ENCODE measurements at regions not wholly inside any gene's neighbourhood (a gene's known extent, or its start where the extent isn't known, plus 50 kb on each side); places are given as distances from the start of the nearest gene placed in this dataset.
A peak's percentile ranks its signal among the peaks of the same experiment; 100 is the strongest.

GRCh38 chr7:67940400-67940799 is 943.8 kb downstream of the TYW1 start:
- DNase-seq (ENCODE audit: low read depth, low spot score) = no peak
- H3K27ac ChIP-seq = no peak overlapping the region
- no peak for TF ChIP-seq FOXP2 (optimal IDR thresholded peaks at IDR 0.05; ENCODE audit: control extremely low read depth, extremely low read length, insufficient read depth)
- no peak for TF ChIP-seq POLR2AphosphoS5 (IDR thresholded peaks at IDR 0.05; ENCODE audit: borderline replicate concordance, low read depth, low read length)
- H3K9ac ChIP-seq (ENCODE audit: insufficient read length) = no peak overlapping the region
- H3K36me3 ChIP-seq (ENCODE audit: insufficient read depth, low read length) = no peaks in the 10 kb centered on the region
- no peak overlapping the region for H3K4me3 ChIP-seq
- H3K9me3 ChIP-seq (ENCODE audit: low read depth, low read length) = no peaks in the 10 kb centered on the region

GRCh38 chr7:67947191-67947590 is 950.6 kb downstream of the TYW1 start:
- H3K9me3 ChIP-seq (ENCODE audit: low read depth, low read length) = no peaks in the 10 kb centered on the region
- H3K36me3 ChIP-seq (ENCODE audit: insufficient read depth, low read length) = no peaks in the 10 kb centered on the region
- H3K9ac ChIP-seq (ENCODE audit: insufficient read length) = no peak overlapping the region
- no peak for TF ChIP-seq EZH2 (IDR thresholded peaks at IDR 0.05)
- TF ChIP-seq POLR2AphosphoS5 (IDR thresholded peaks at IDR 0.05; ENCODE audit: borderline replicate concordance, low read depth, low read length) = no peak
- TF ChIP-seq FOXP2 (optimal IDR thresholded peaks at IDR 0.05; ENCODE audit: control extremely low read depth, extremely low read length, insufficient read depth) = no peak
- no peak for DNase-seq (ENCODE audit: low read depth, low spot score)
- H3K27ac ChIP-seq = no peak overlapping the region
- no peak overlapping the region for H3K4me3 ChIP-seq

- no peak for DNase-seq (ENCODE audit: low read depth, low spot score)
- H3K27ac ChIP-seq = no peak overlapping the region
- no peaks in the 10 kb centered on the region for H3K9me3 ChIP-seq (ENCODE audit: low read depth, low read length)
- H3K4me3 ChIP-seq = no peak overlapping the region
- H3K9ac ChIP-seq (ENCODE audit: insufficient read length) = no peak overlapping the region
- no peak for TF ChIP-seq EZH2 (IDR thresholded peaks at IDR 0.05)
- no peaks in the 10 kb centered on the region for H3K36me3 ChIP-seq (ENCODE audit: insufficient read depth, low read length)
Measured at GRCh38 chr7:67947646-67948045, 951.0 kb downstream of the TYW1 start.

GRCh38 chr7:67950321-67951083 is 953.9 kb downstream of the TYW1 start:
- DNase-seq (ENCODE audit: low read depth, low spot score) = peak; percentile 20
- Histone ChIP-seq H3K27ac (no peak overlapping the region; the same call in 1 of the 2 replicates), H3K36me3 (ENCODE audit: insufficient read depth, low read length) (no peaks in the 10 kb centered on the region), H3K9me3 (ENCODE audit: low read depth, low read length) (no peaks in the 10 kb centered on the region), H3K9ac (ENCODE audit: insufficient read length) (no peak overlapping the region), H3K4me3 (peak overlapping the region; percentile 10; the same call in 1 of the 2 replicates)
- TF ChIP-seq POLR2AphosphoS5 (IDR thresholded peaks at IDR 0.05; ENCODE audit: borderline replicate concordance, low read depth, low read length) (no peak), FOXP2 (optimal IDR thresholded peaks at IDR 0.05; ENCODE audit: control extremely low read depth, extremely low read length, insufficient read depth) (no peak), EZH2 (IDR thresholded peaks at IDR 0.05) (no peak)

- DNase-seq (ENCODE audit: low read depth, low spot score) = no peak
- H3K36me3 ChIP-seq (ENCODE audit: insufficient read depth, low read length) = no peaks in the 10 kb centered on the region
- no peaks in the 10 kb centered on the region for H3K9me3 ChIP-seq (ENCODE audit: low read depth, low read length)
- no peak overlapping the region for H3K4me3 ChIP-seq
- no peak overlapping the region for H3K9ac ChIP-seq (ENCODE audit: insufficient read length)
- no peak for TF ChIP-seq POLR2AphosphoS5 (IDR thresholded peaks at IDR 0.05; ENCODE audit: borderline replicate concordance, low read depth, low read length)
- no peak for TF ChIP-seq EZH2 (IDR thresholded peaks at IDR 0.05)
- no peak for TF ChIP-seq FOXP2 (optimal IDR thresholded peaks at IDR 0.05; ENCODE audit: control extremely low read depth, extremely low read length, insufficient read depth)
- no peak overlapping the region for H3K27ac ChIP-seq
Measured at GRCh38 chr7:67955061-67955460, 958.4 kb downstream of the TYW1 start.

- no peak overlapping the region for H3K4me3 ChIP-seq
- no peak for DNase-seq (ENCODE audit: low read depth, low spot score)
- H3K9ac ChIP-seq (ENCODE audit: insufficient read length) = no peak overlapping the region
- TF ChIP-seq EZH2 (IDR thresholded peaks at IDR 0.05) (no peak), FOXP2 (optimal IDR thresholded peaks at IDR 0.05; ENCODE audit: control extremely low read depth, extremely low read length, insufficient read depth) (no peak), POLR2AphosphoS5 (IDR thresholded peaks at IDR 0.05; ENCODE audit: borderline replicate concordance, low read depth, low read length) (no peak)
- no peaks in the 10 kb centered on the region for H3K36me3 ChIP-seq (ENCODE audit: insufficient read depth, low read length)
- no peak overlapping the region for H3K27ac ChIP-seq
- no peaks in the 10 kb centered on the region for H3K9me3 ChIP-seq (ENCODE audit: low read depth, low read length)
Measured at GRCh38 chr7:67962863-67963262, 966.2 kb downstream of the TYW1 start.

- Histone ChIP-seq H3K9ac (ENCODE audit: insufficient read length) (no peak overlapping the region), H3K9me3 (ENCODE audit: low read depth, low read length) (no peaks in the 10 kb centered on the region), H3K36me3 (ENCODE audit: insufficient read depth, low read length) (no peaks in the 10 kb centered on the region), H3K27ac (no peak overlapping the region), H3K4me3 (no peak overlapping the region)
- no peak for DNase-seq (ENCODE audit: low read depth, low spot score)
- no peak for TF ChIP-seq POLR2AphosphoS5 (IDR thresholded peaks at IDR 0.05; ENCODE audit: borderline replicate concordance, low read depth, low read length)
- TF ChIP-seq FOXP2 (optimal IDR thresholded peaks at IDR 0.05; ENCODE audit: control extremely low read depth, extremely low read length, insufficient read depth) = no peak
- TF ChIP-seq EZH2 (IDR thresholded peaks at IDR 0.05) = no peak
Measured at GRCh38 chr7:67976490-67976889, 979.9 kb downstream of the TYW1 start.

- no peak overlapping the region for H3K4me3 ChIP-seq
- no peaks in the 10 kb centered on the region for H3K9me3 ChIP-seq (ENCODE audit: low read depth, low read length)
- H3K9ac ChIP-seq (ENCODE audit: insufficient read length) = no peak overlapping the region
- H3K27ac ChIP-seq = no peak overlapping the region
- H3K36me3 ChIP-seq (ENCODE audit: insufficient read depth, low read length) = no peaks in the 10 kb centered on the region
- no peak for DNase-seq (ENCODE audit: low read depth, low spot score)
- TF ChIP-seq FOXP2 (optimal IDR thresholded peaks at IDR 0.05; ENCODE audit: control extremely low read depth, extremely low read length, insufficient read depth) (no peak), EZH2 (IDR thresholded peaks at IDR 0.05) (no peak), POLR2AphosphoS5 (IDR thresholded peaks at IDR 0.05; ENCODE audit: borderline replicate concordance, low read depth, low read length) (no peak)
Measured at GRCh38 chr7:67983486-67983885, 986.9 kb downstream of the TYW1 start.

GRCh38 chr7:67984326-67984725 is 987.7 kb downstream of the TYW1 start:
- Histone ChIP-seq H3K9ac (ENCODE audit: insufficient read length) (no peak overlapping the region), H3K4me3 (no peak overlapping the region), H3K36me3 (ENCODE audit: insufficient read depth, low read length) (no peaks in the 10 kb centered on the region), H3K27ac (no peak overlapping the region), H3K9me3 (ENCODE audit: low read depth, low read length) (no peaks in the 10 kb centered on the region)
- TF ChIP-seq EZH2 (IDR thresholded peaks at IDR 0.05) (no peak), POLR2AphosphoS5 (IDR thresholded peaks at IDR 0.05; ENCODE audit: borderline replicate concordance, low read depth, low read length) (no peak), FOXP2 (optimal IDR thresholded peaks at IDR 0.05; ENCODE audit: control extremely low read depth, extremely low read length, insufficient read depth) (no peak)
- no peak for DNase-seq (ENCODE audit: low read depth, low spot score)
